ENCODE measurements at regions not wholly inside any gene's neighbourhood (a gene's known extent, or its start where the extent isn't known, plus 50 kb on each side); places are given as distances from the start of the nearest gene placed in this dataset.
"Not testable (repeated sequence)": the region's sequence is repeated elsewhere in the genome, so short reads cannot be mapped to it uniquely, and the experiment has no call there.

GRCh38 chr3:178109691-178110090, 426.5 kb upstream of the KCNMB2 start:
- H3K9me3 ChIP-seq (ENCODE audit: low read length): no peaks in the 10 kb centered on the region
- H3K9ac ChIP-seq (ENCODE audit: low read length): no peak overlapping the region
- H4K20me1 ChIP-seq (ENCODE audit: insufficient read depth): no peaks in the 10 kb centered on the region
- no peaks in the 10 kb centered on the region for H3K36me3 ChIP-seq (ENCODE audit: insufficient read depth, low read length)
- no peak overlapping the region for H3K4me2 ChIP-seq (ENCODE audit: low read length)
- H3K4me3 ChIP-seq (ENCODE audit: low read length): no peak overlapping the region
- no peak overlapping the region for H2AFZ ChIP-seq (ENCODE audit: low read depth, low read length)
- no peaks in the 10 kb centered on the region for H3K9me2 ChIP-seq (ENCODE audit: insufficient read depth, low read length)
- no peaks in the 10 kb centered on the region for H3F3A ChIP-seq (ENCODE audit: insufficient read depth, low read length, poor library complexity, severe bottlenecking)
- no peak for TF ChIP-seq EP300 (conservative IDR thresholded peaks at IDR 0.05; ENCODE audit: poor library complexity, severe bottlenecking)
- H3K27ac ChIP-seq (ENCODE audit: low read length): no peak overlapping the region
- no peaks in the 10 kb centered on the region for H3K79me2 ChIP-seq (replicated peaks; ENCODE audit: insufficient read depth, low read length)
- no peaks in the 10 kb centered on the region for H3K27me3 ChIP-seq (ENCODE audit: insufficient read depth, low read depth, low read length)

GRCh38 chr3:178112134-178112533, 424.1 kb upstream of the KCNMB2 start:
- no peaks in the 10 kb centered on the region for H3K36me3 ChIP-seq (ENCODE audit: insufficient read depth, low read length)
- H3F3A ChIP-seq (ENCODE audit: insufficient read depth, low read length, poor library complexity, severe bottlenecking): no peaks in the 10 kb centered on the region
- no peak overlapping the region for H3K4me2 ChIP-seq (ENCODE audit: low read length)
- no peak overlapping the region for H3K4me3 ChIP-seq (ENCODE audit: low read length)
- no peaks in the 10 kb centered on the region for H3K9me2 ChIP-seq (ENCODE audit: insufficient read depth, low read length)
- no peaks in the 10 kb centered on the region for H4K20me1 ChIP-seq (ENCODE audit: insufficient read depth)
- TF ChIP-seq CTCF (IDR thresholded peaks at IDR 0.05; ENCODE audit: poor library complexity, severe bottlenecking) (no peak), POLR2AphosphoS5 (IDR thresholded peaks at IDR 0.05) (no peak), MXI1 (conservative IDR thresholded peaks at IDR 0.05; ENCODE audit: poor library complexity, severe bottlenecking) (no peak), EZH2 (IDR thresholded peaks at IDR 0.05; ENCODE audit: borderline replicate concordance, insufficient read depth, low read length, poor library complexity, severe bottlenecking) (no peak), TAF1 (IDR thresholded peaks at IDR 0.05; ENCODE audit: low read depth) (no peak), RAD21 (conservative IDR thresholded peaks at IDR 0.05) (no peak), EP300 (conservative IDR thresholded peaks at IDR 0.05; ENCODE audit: poor library complexity, severe bottlenecking) (no peak), SMC3 (conservative IDR thresholded peaks at IDR 0.05; ENCODE audit: poor library complexity) (no peak), REST (IDR thresholded peaks at IDR 0.05; ENCODE audit: borderline replicate concordance) (no peak)
- H3K27me3 ChIP-seq (ENCODE audit: insufficient read depth, low read depth, low read length): no peaks in the 10 kb centered on the region
- no peaks in the 10 kb centered on the region for H3K79me2 ChIP-seq (replicated peaks; ENCODE audit: insufficient read depth, low read length)
- no peak overlapping the region for H3K27ac ChIP-seq (ENCODE audit: low read length)
- no peaks in the 10 kb centered on the region for H3K9me3 ChIP-seq (ENCODE audit: low read length)
- H3K9ac ChIP-seq (ENCODE audit: low read length): no peak overlapping the region
- no peak overlapping the region for H2AFZ ChIP-seq (ENCODE audit: low read depth, low read length)

GRCh38 chr3:178112552-178112951, 423.7 kb upstream of the KCNMB2 start:
- not testable (repeated sequence) for H3K36me3 ChIP-seq (ENCODE audit: insufficient read depth, low read length); H2AFZ ChIP-seq (ENCODE audit: low read depth, low read length); H3K27me3 ChIP-seq (ENCODE audit: insufficient read depth, low read depth, low read length); H4K20me1 ChIP-seq (ENCODE audit: insufficient read depth); H3K9me3 ChIP-seq (ENCODE audit: low read length); H3F3A ChIP-seq (ENCODE audit: insufficient read depth, low read length, poor library complexity, severe bottlenecking); H3K9ac ChIP-seq (ENCODE audit: low read length); H3K27ac ChIP-seq (ENCODE audit: low read length); H3K9me2 ChIP-seq (ENCODE audit: insufficient read depth, low read length); H3K4me2 ChIP-seq (ENCODE audit: low read length); H3K79me2 ChIP-seq (replicated peaks; ENCODE audit: insufficient read depth, low read length); H3K4me3 ChIP-seq (ENCODE audit: low read length)

All from neural cell (in vitro differentiated cells).